22Rv1 (cell line): ENCODE measurements at regions not wholly inside any gene's neighbourhood (a gene's known extent, or its start where the extent isn't known, plus 50 kb on each side); places are given as distances from the start of the nearest gene placed in this dataset.

Source experiments
- H3K27ac ChIP-seq: fragments of 450-650 bp; 2 replicates; pipeline ENCODE4 v1.5.1; 2017
- ZFX ChIP-seq: fragments of 450-650 bp; IDR thresholded peaks from 2 replicates; pipeline ENCODE4 v1.6.1; 2017; ENCODE audit warnings: antibody characterized with exemption, borderline replicate concordance
- TF ChIP-seq, protein P1 (sequence below): fragments of 450-650 bp; IDR thresholded peaks from 2 replicates; pipeline ENCODE4 v1.5.1; 2017; ENCODE audit warnings: mild to moderate bottlenecking

GRCh38 chr11:34830648-34831047 lies 85.5 kb downstream of the APIP start:
- H3K27ac ChIP-seq: no peak overlapping the region
- no peak for TF ChIP-seq ZFX
- TF ChIP-seq, protein P1, sequence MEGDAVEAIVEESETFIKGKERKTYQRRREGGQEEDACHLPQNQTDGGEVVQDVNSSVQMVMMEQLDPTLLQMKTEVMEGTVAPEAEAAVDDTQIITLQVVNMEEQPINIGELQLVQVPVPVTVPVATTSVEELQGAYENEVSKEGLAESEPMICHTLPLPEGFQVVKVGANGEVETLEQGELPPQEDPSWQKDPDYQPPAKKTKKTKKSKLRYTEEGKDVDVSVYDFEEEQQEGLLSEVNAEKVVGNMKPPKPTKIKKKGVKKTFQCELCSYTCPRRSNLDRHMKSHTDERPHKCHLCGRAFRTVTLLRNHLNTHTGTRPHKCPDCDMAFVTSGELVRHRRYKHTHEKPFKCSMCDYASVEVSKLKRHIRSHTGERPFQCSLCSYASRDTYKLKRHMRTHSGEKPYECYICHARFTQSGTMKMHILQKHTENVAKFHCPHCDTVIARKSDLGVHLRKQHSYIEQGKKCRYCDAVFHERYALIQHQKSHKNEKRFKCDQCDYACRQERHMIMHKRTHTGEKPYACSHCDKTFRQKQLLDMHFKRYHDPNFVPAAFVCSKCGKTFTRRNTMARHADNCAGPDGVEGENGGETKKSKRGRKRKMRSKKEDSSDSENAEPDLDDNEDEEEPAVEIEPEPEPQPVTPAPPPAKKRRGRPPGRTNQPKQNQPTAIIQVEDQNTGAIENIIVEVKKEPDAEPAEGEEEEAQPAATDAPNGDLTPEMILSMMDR: no peak

DNA sequence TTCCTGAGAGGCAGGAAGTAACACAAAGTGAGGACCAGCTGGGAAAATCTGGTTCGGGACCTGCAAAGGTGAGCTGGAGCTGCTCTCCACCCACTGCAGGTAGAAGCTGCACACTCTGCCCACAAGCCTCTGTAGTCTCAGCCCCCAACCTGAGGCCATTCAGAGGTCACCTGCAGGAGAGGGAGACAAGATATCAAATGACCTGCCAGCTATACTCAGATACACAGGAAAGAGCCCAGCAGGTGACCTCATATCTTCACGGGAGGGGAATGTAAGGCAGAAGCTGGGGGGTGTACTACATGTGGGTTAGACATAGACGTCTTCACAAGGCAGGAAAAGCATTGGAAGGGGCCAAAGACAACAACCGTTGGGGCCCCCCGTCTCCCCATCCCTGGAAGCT lies 86.1 kb downstream of the APIP start:
- no peak for TF ChIP-seq ZFX
- TF ChIP-seq, protein P1: no peak
- H3K27ac ChIP-seq: no peak overlapping the region

DNA sequence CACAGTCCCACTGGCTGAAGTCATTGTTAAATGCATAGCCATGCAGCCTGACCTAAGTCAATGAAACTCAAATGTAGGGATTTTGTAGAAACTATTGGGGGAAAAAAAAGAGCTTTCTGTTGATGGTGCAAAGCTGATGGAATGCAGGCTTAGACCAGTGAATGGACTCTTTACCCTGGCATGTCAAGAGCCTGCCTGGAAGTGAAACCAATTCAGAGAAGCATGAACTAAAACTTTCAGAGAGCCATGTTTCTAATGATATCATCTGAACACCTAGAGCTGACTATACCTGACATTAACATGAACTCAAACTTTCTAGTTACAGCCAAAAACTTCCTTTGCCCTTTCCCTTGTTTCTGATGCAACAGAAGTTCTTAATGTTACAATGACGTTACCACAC lies 89.0 kb downstream of the APIP start:
- TF ChIP-seq, protein P1: no peak
- no peak for TF ChIP-seq ZFX
- peak overlapping the region; percentile 98; the same call in 1 of the 2 replicates for H3K27ac ChIP-seq

GRCh38 chr11:34826384-34826726 lies 89.8 kb downstream of the APIP start:
- H3K27ac ChIP-seq: peak overlapping the region; percentile 98
- TF ChIP-seq, protein P1: no peak
- no peak for TF ChIP-seq ZFX

DNA sequence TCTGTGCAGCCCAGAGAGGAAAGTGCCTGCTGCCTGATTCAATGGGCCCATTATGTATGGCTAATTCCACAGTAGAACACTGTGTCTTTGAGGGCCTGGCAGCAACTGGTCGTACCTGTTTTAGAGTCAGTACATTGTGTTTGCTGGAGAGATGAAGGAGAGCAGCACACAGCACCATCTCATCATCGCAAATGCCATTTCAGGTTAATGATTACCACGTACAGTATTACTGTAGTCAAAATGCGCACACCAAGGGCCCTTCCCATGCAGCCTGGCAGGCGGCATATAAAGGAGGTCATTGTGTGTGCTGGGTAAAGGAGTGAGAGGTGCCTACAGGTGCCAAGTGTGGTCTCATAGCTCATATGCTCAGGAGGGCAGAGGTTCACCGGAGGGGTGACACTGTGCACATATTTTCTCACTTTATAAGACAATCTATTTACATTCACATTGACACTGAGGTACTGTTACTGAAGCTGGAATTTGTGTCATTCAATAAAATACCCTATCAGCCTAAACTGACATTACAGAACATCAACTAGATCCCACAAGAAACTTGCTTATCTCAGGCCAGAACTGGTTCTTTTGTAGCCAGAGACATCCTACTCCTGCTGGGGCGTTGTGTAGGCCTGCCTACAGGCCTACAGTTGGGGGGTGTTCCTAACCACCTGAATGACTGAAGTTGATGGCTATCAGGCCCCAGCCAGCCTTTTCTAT lies 90.4 kb downstream of the APIP start:
- TF ChIP-seq ZFX: no peak
- TF ChIP-seq, protein P1: no peak
- H3K27ac ChIP-seq: peak overlapping the region; percentile 98

DNA sequence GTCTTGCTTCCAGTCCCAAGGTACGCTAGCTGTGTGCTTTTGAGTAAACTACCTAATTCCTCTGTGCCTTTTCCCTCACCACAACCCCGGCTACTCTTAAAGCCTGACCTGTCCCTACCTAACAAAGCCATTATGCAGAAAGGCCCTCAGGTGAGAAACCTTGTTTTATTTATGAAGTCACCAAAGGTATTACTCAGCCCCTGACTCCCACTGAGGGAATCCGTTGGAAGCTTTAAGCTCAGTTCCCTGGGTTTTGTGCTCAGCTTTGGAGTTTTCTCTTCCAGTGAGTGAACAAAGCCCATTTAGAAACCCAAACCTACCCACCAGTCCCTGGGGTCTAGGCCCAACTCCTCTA lies 90.9 kb downstream of the APIP start:
- peak overlapping the region; percentile 98 for H3K27ac ChIP-seq
- TF ChIP-seq, protein P1: no peak
- TF ChIP-seq ZFX: no peak

- TF ChIP-seq, protein P1: no peak
- no peak for TF ChIP-seq ZFX
- peak overlapping the region; percentile 98 for H3K27ac ChIP-seq
Observed at GRCh38 chr11:34824425-34824824, 91.8 kb downstream of the APIP start.
